H1 (cell line): ENCODE measurements at regions not wholly inside any gene's neighbourhood (a gene's known extent, or its start where the extent isn't known, plus 50 kb on each side); places are given as distances from the start of the nearest gene placed in this dataset.

Experiments
- CTCF ChIA-PET: fragments of 300-600 bp; sonication (Branson Sonifier 250); formaldehyde crosslinking; loops from one replicate; lab custom pipeline; 2021; ENCODE audit not compliant: partially characterized antibody; lab: Charles Lee
- POLR2A ChIA-PET: fragments of 300-600 bp; sonication (Branson Sonifier 250); formaldehyde crosslinking; loops from one replicate; lab custom pipeline; 2021; ENCODE audit warnings: inconsistent platforms; ENCODE audit not compliant: partially characterized antibody; lab: Charles Lee
- DNase-seq, 2 experiments: peaks; one replicate each; pipeline versions ENCODE4 v3.0.0 to v3.0.0-alpha.2; 2010 to 2022; ENCODE audit warnings: low spot score in 2 of 2, low read depth in 1 of 2, mixed read lengths in 1 of 2
- FAIRE-seq: peaks from 2 replicates; lab custom pipeline; 2011; peaks lifted over from hg19 to GRCh38; lab: Jason Lieb, UNC
- H2AFZ ChIP-seq: 2 replicates; pipeline ENCODE4 v1.8.1; 2012; ENCODE audit warnings: low read length, inconsistent platforms
- H2AK5ac ChIP-seq: 2 replicates; pipeline ENCODE4 v1.6.1; 2013; ENCODE audit warnings: low read depth, low read length
- H2BK120ac ChIP-seq: replicated peaks from 2 replicates; pipeline ENCODE3; 2013; ENCODE audit warnings: low read depth, low read length, inconsistent platforms
- H2BK12ac ChIP-seq: 2 replicates; pipeline ENCODE4 v1.6.1; 2013; ENCODE audit warnings: low read depth, low read length
- H2BK15ac ChIP-seq: 2 replicates; pipeline ENCODE4 v1.6.1; 2013; ENCODE audit warnings: low read length
- H2BK20ac ChIP-seq: 2 replicates; pipeline ENCODE4 v1.6.1; 2013; ENCODE audit warnings: low read length
- H2BK5ac ChIP-seq: 2 replicates; pipeline ENCODE4 v1.6.1; 2013; ENCODE audit warnings: low read depth, low read length
- H3K14ac ChIP-seq: 2 replicates; pipeline ENCODE4 v1.6.1; 2013; ENCODE audit warnings: inconsistent platforms; ENCODE audit not compliant: insufficient read length
- H3K18ac ChIP-seq: 2 replicates; pipeline ENCODE4 v1.6.1; 2013; ENCODE audit warnings: low read length; ENCODE audit errors: extremely low read depth
- H3K23ac ChIP-seq: 2 replicates; pipeline ENCODE4 v1.6.1; 2013; ENCODE audit warnings: inconsistent platforms; ENCODE audit not compliant: insufficient read length
- H3K23me2 ChIP-seq: 2 replicates; pipeline ENCODE4 v1.6.1; 2013; ENCODE audit warnings: low read depth, low read length
- H3K27ac ChIP-seq: 2 replicates; pipeline ENCODE4 v1.6.1; 2011; ENCODE audit warnings: low read depth, low read length, inconsistent platforms
- H3K27me3 ChIP-seq, 4 experiments: replicated peaks in 1 of 4; 1 replicate in 1 of 4; 2 replicates in 3 of 4; pipeline versions ENCODE4 v1.6.1 to v1.8.1; 2011 to 2013; ENCODE audit warnings: low read length in 3 of 4, mild to moderate bottlenecking in 3 of 4, inconsistent platforms in 2 of 4, mixed read lengths in 2 of 4, moderate library complexity in 1 of 4; ENCODE audit not compliant: control insufficient read depth in 3 of 4, insufficient read depth in 3 of 4; ENCODE audit errors: extremely low read depth in 1 of 4
- H3K36me3 ChIP-seq, 4 experiments: 2 replicates each; pipeline versions ENCODE4 v1.6.1 to v1.8.1; 2011 to 2013; ENCODE audit warnings: mild to moderate bottlenecking in 4 of 4, low read length in 3 of 4, moderate library complexity in 2 of 4, control low read depth in 1 of 4, inconsistent platforms in 1 of 4; ENCODE audit not compliant: insufficient read depth in 4 of 4, control insufficient read depth in 2 of 4
- H3K4ac ChIP-seq: replicated peaks from 2 replicates; pipeline ENCODE3; 2013; ENCODE audit warnings: low read length, low read depth, mixed read lengths, inconsistent platforms; ENCODE audit not compliant: insufficient read length
- H3K4me1 ChIP-seq, 4 experiments: replicated peaks in 1 of 4; 1 replicate in 1 of 4; 2 replicates in 3 of 4; pipeline versions ENCODE4 v1.6.1 to v1.8.1; 2011 to 2013; ENCODE audit warnings: low read length in 3 of 4, inconsistent platforms in 2 of 4, mixed read lengths in 1 of 4; ENCODE audit not compliant: insufficient read depth in 4 of 4, control insufficient read depth in 3 of 4
- H3K4me2 ChIP-seq, 2 experiments: 2 replicates each; pipeline versions ENCODE4 v1.6.1 to v1.8.1; 2011 to 2013; ENCODE audit warnings: low read depth in 2 of 2, low read length in 2 of 2, control low read depth in 1 of 2, inconsistent platforms in 1 of 2, mild to moderate bottlenecking in 1 of 2; ENCODE audit not compliant: insufficient read depth in 1 of 2
- H3K4me3 ChIP-seq, 4 experiments: fragments of 200-600, 300-600 bp in 1 of 4; sonication (generic), shearing (Covaris generic), sonication (Bioruptor Twin) in 1 of 4; 2 replicates each; pipeline versions ENCODE4 v1.5.1 to v1.8.1; 2011 to 2016; ENCODE audit warnings: low read length in 4 of 4, low read depth in 3 of 4, control low read depth in 2 of 4, inconsistent platforms in 2 of 4, mild to moderate bottlenecking in 2 of 4, mixed read lengths in 1 of 4, moderate library complexity in 1 of 4; ENCODE audit not compliant: insufficient read depth in 2 of 4; ENCODE audit errors: extremely low read depth in 1 of 4
- H3K56ac ChIP-seq: replicated peaks from 2 replicates; pipeline ENCODE3; 2013; ENCODE audit warnings: low read depth, mild to moderate bottlenecking, mixed read lengths, low read length, inconsistent platforms; ENCODE audit not compliant: insufficient read length
- H3K79me1 ChIP-seq: 2 replicates; pipeline ENCODE4 v1.6.1; 2013; ENCODE audit warnings: low read depth, low read length, control low read depth
- H3K79me2 ChIP-seq, 2 experiments: 2 replicates each; pipeline versions ENCODE4 v1.6.1 to v1.8.1; 2012 to 2013; ENCODE audit warnings: low read length in 2 of 2, mild to moderate bottlenecking in 2 of 2, inconsistent platforms in 1 of 2; ENCODE audit not compliant: insufficient read depth in 2 of 2, control insufficient read depth in 1 of 2
- H3K9ac ChIP-seq, 4 experiments: replicated peaks in 1 of 4; 1 replicate in 1 of 4; 2 replicates in 3 of 4; pipeline versions ENCODE4 v1.6.1 to v1.8.1; 2011 to 2013; ENCODE audit warnings: low read depth in 3 of 4, low read length in 3 of 4, control low read depth in 2 of 4, mild to moderate bottlenecking in 2 of 4, moderate library complexity in 2 of 4, inconsistent platforms in 1 of 4; ENCODE audit errors: extremely low read depth in 1 of 4
- H3K9me3 ChIP-seq, 2 experiments: 2 replicates each; pipeline versions ENCODE4 v1.6.1 to v1.8.1; 2012 to 2013; ENCODE audit warnings: mild to moderate bottlenecking in 2 of 2, moderate library complexity in 2 of 2, control low read depth in 1 of 2, inconsistent platforms in 1 of 2, low read depth in 1 of 2, low read length in 1 of 2, mixed read lengths in 1 of 2; ENCODE audit not compliant: insufficient read depth in 2 of 2
- H4K20me1 ChIP-seq, 2 experiments: replicated peaks in 1 of 2; 2 replicates each; pipeline versions ENCODE3 to v1.8.1; 2011 to 2013; ENCODE audit warnings: inconsistent platforms in 2 of 2, low read length in 2 of 2, mild to moderate bottlenecking in 1 of 2; ENCODE audit not compliant: insufficient read depth in 2 of 2, control insufficient read depth in 1 of 2
- H4K5ac ChIP-seq: 2 replicates; pipeline ENCODE4 v1.6.1; 2013; ENCODE audit warnings: low read length, low read depth, mixed read lengths, inconsistent platforms; ENCODE audit not compliant: insufficient read length
- H4K8ac ChIP-seq: 2 replicates; pipeline ENCODE4 v1.8.0; 2013; ENCODE audit warnings: mild to moderate bottlenecking, moderate library complexity, low read length, inconsistent platforms; ENCODE audit not compliant: insufficient read depth; ENCODE audit errors: extremely low read depth
- H4K91ac ChIP-seq: replicated peaks from 2 replicates; pipeline ENCODE3; 2013; ENCODE audit warnings: low read length, mixed read lengths, inconsistent platforms; ENCODE audit not compliant: insufficient read length
- CTCF ChIP-seq, 3 experiments: IDR thresholded peaks; 1 replicate in 2 of 3; 2 replicates in 1 of 3; pipeline versions ENCODE4 v1.5.1 to v1.6.1; 2011; ENCODE audit warnings: low read length in 3 of 3, mild to moderate bottlenecking in 3 of 3, inconsistent platforms in 2 of 3, low read depth in 1 of 3, moderate library complexity in 1 of 3; ENCODE audit not compliant: insufficient read depth in 1 of 3; ENCODE audit errors: control extremely low read depth in 1 of 3
- FOSL1 ChIP-seq: IDR thresholded peaks from 2 replicates; pipeline ENCODE4 v1.6.1; 2011; ENCODE audit warnings: mild to moderate bottlenecking, low read depth, low read length, moderate library complexity; ENCODE audit not compliant: insufficient read depth
- KDM4A ChIP-seq: IDR thresholded peaks from one replicate; pipeline ENCODE4 v1.7.1; 2012; ENCODE audit warnings: low read depth, mild to moderate bottlenecking, moderate library complexity, low read length, inconsistent platforms; ENCODE audit not compliant: severe bottlenecking
- NANOG ChIP-seq: IDR thresholded peaks from 2 replicates; pipeline ENCODE4 v1.6.1; 2011; ENCODE audit warnings: low read length, low read depth, mild to moderate bottlenecking, inconsistent platforms; ENCODE audit not compliant: insufficient read depth, poor library complexity, severe bottlenecking

DNA sequence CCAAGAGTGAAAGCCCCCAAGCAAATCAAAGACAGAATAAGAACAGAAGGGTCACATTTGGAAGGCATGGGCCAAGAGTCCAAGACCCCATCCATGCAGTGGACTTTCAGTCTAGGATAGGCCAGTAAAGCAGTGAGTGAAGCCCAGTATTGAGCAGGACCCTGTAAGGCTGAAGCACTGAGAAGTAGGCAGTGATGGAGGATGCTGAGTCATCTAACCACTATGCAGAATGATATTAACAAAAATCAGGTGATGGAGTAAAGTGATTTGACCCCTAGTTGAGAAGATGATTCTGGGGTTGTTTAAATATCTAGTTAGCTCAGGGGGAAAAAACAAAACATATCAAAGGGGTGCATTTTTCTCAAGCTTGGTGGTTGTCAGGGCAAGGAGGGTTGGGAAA, 308.7 kb upstream of the PLXNA2 start:
- no peak overlapping the region for H2AK5ac ChIP-seq
- no peak overlapping the region for H3K9ac ChIP-seq
- H2BK120ac ChIP-seq, result no peak overlapping the region
- H3K79me2 ChIP-seq, result no peaks in the 10 kb centered on the region
- no peak overlapping the region for H3K4me3 ChIP-seq
- CTCF ChIA-PET, result no interaction called here
- H3K23me2 ChIP-seq, result no peaks in the 10 kb centered on the region
- no peak overlapping the region for H3K4ac ChIP-seq
- H3K23ac ChIP-seq, result no peak overlapping the region
- no peaks in the 10 kb centered on the region for H3K36me3 ChIP-seq
- no peak overlapping the region for H3K27ac ChIP-seq
- no peak overlapping the region for H4K8ac ChIP-seq
- no peak overlapping the region for H2BK15ac ChIP-seq
- H3K79me1 ChIP-seq, result no peaks in the 10 kb centered on the region
- no peaks in the 10 kb centered on the region for H4K20me1 ChIP-seq
- H2BK5ac ChIP-seq, result no peak overlapping the region
- H3K27me3 ChIP-seq, result no peaks in the 10 kb centered on the region
- no peak overlapping the region for H3K14ac ChIP-seq
- no peak overlapping the region for H2BK12ac ChIP-seq
- no peak for DNase-seq
- POLR2A ChIA-PET, result no interaction called here
- H3K4me2 ChIP-seq, result no peak overlapping the region
- H4K91ac ChIP-seq, result peak overlapping the region; percentile 37
- H2AFZ ChIP-seq, result no peak overlapping the region
- 0 out of 7 replicates have a peak, but pooled peaks cover 0 to 4% (median 0%) of the 10 kb centered on the region in 4 experiments for H3K4me1 ChIP-seq
- no peak overlapping the region for H4K5ac ChIP-seq
- H3K56ac ChIP-seq, result no peak overlapping the region
- H2BK20ac ChIP-seq, result no peak overlapping the region
- no peak overlapping the region for H3K18ac ChIP-seq
- no peak for FAIRE-seq
- no peaks in the 10 kb centered on the region for H3K9me3 ChIP-seq
- no peak for TF ChIP-seq KDM4A
- no peak for TF ChIP-seq NANOG
- TF ChIP-seq CTCF (IDR thresholded peaks at IDR 0.05; ENCODE audit: control extremely low read depth in 1 of 3, insufficient read depth in 1 of 3, low read depth in 1 of 3, low read length in 3 of 3), result no peak
- no peak for TF ChIP-seq FOSL1
